ENCODE measurements at regions not wholly inside any gene's neighbourhood (a gene's known extent, or its start where the extent isn't known, plus 50 kb on each side); places are given as distances from the start of the nearest gene placed in this dataset.

DNA sequence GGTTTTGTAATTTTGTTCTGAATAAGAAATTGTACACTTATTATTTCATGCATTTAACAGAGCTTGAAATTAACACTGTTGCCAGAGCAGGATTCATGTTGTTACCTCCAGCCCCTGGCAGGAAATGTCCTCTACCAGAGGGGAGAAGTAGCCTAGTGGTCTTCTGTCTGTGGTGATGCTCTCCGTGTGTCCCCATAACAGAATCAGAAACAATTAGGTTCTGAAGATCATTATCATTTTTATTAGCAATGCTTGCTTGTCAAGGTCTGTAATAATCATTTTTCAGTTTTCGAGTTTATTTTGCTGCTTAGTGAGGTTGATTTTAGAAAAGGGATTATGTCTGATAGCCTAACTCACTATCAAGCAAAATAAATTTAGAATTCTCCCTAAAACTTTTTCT, 116.6 kb upstream of the CNTNAP5 start:
- TF ChIP-seq CTCF (conservative IDR thresholded peaks at IDR 0.05) (no peak), EZH2 (IDR thresholded peaks at IDR 0.05; ENCODE audit: low read depth) (no peak)

Measured in PC-9 (cell line).